ENCODE measurements at regions not wholly inside any gene's neighbourhood (a gene's known extent, or its start where the extent isn't known, plus 50 kb on each side); places are given as distances from the start of the nearest gene placed in this dataset.

DNA sequence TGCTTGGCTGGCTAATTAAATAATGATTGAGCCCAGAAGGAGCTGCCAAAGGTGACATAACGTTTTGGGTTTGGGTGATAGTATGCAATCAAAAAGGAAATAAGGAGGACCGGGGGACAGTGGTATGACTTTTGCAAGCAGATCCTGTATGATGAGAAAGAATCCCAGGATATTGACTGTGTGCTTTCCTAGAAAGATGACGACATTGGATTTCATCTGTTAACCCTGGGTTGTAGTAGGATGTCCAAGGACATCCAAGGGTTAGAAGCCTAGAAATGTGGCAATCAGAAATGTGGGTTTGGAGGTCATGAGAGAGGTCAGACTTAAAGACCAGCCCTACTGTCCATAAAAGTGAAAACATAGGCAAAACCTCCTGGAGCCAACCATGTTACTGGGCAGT is 50.3 kb upstream of the HMHB1 start:
- H3K9me3 ChIP-seq, result no peaks in the 10 kb centered on the region
- no peaks in the 10 kb centered on the region for H3K36me3 ChIP-seq
- intact Hi-C loops (cut with DNase I), result no loop called here
- no peak overlapping the region for H3K4me3 ChIP-seq
- no peaks in the 10 kb centered on the region for H3K4me1 ChIP-seq
- DNase-seq (no peak), ATAC-seq (no peak)
- no peaks in the 10 kb centered on the region for H3K27me3 ChIP-seq
- no peak overlapping the region for H3K27ac ChIP-seq
- TF ChIP-seq CTCF (IDR thresholded peaks at IDR 0.05), result no peak

- no peaks in the 10 kb centered on the region for H3K36me3 ChIP-seq
- no peak overlapping the region for H3K4me3 ChIP-seq
- TF ChIP-seq CTCF (IDR thresholded peaks at IDR 0.05), result no peak
- intact Hi-C loops (cut with DNase I), result no loop called here
- DNase-seq (no peak), ATAC-seq (no peak)
- no peak overlapping the region for H3K27ac ChIP-seq
- no peaks in the 10 kb centered on the region for H3K27me3 ChIP-seq
- H3K4me1 ChIP-seq, result no peaks in the 10 kb centered on the region
- H3K9me3 ChIP-seq, result no peaks in the 10 kb centered on the region
Measured at GRCh38 chr5:143760755-143761154, 51.2 kb upstream of the HMHB1 start.

DNA sequence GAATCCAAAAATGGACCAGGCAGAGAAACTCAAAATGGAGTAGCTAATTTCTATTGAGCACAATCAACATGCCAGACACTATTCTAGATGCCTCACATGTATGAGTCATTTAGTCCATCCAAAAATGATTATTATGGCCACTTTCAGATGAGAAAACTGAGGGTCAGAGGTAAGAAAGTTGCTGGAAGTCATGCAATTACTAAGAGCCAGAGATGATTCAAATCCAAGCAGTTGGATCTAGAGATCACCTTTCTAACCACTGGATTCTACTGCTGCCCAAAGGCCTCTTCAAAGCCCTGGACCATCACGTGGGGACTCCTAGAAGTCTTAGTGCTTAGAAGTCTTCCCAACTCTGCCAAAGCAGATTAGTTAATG is 51.8 kb upstream of the HMHB1 start:
- no peaks in the 10 kb centered on the region for H3K9me3 ChIP-seq
- no peaks in the 10 kb centered on the region for H3K4me1 ChIP-seq
- no peaks in the 10 kb centered on the region for H3K27me3 ChIP-seq
- intact Hi-C loops (cut with DNase I), result no loop called here
- H3K36me3 ChIP-seq, result no peaks in the 10 kb centered on the region
- TF ChIP-seq CTCF (IDR thresholded peaks at IDR 0.05), result no peak
- no peak overlapping the region for H3K27ac ChIP-seq
- ATAC-seq, result no peak
- H3K4me3 ChIP-seq, result no peak overlapping the region
- no peak for DNase-seq

DNA sequence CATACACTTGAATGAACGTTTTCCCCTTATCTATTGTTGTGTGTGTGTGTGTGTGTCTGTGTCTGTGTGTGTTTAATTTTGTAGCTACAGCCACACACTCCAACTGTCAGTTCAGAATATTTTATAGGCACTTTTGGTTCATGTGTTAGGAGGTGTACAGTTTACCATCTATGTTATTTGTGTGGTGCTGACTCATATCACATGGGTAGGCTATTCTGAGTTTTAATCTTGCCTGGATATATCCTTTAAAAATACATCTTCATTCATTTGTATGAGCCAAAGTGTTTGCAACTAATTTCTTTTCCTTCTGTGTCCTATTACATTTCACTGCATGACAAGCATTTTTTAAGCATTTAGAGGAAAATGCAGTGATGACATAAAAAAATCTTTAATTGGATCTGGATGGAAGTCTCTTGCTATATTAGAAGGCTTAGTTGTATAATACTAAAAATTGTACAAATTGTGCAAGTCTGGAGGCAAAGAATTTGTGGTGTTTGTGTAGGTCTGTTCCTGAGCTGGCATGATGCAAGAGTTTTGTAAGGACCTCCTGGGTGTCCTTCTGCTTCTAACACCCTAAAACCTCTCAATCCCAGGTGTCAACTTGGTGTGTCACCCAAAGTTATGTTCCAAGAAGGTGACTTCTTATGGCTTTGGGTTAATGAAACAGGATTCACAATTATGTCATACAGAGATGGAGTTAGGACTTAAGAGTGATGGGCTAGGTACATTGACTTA is 52.4 kb upstream of the HMHB1 start:
- no peaks in the 10 kb centered on the region for H3K36me3 ChIP-seq
- intact Hi-C loops (cut with DNase I), result no loop called here
- no peaks in the 10 kb centered on the region for H3K4me1 ChIP-seq
- H3K9me3 ChIP-seq, result no peaks in the 10 kb centered on the region
- ATAC-seq (no peak), DNase-seq (no peak)
- TF ChIP-seq CTCF (IDR thresholded peaks at IDR 0.05), result no peak
- H3K4me3 ChIP-seq, result no peak overlapping the region
- no peak overlapping the region for H3K27ac ChIP-seq
- no peaks in the 10 kb centered on the region for H3K27me3 ChIP-seq

DNA sequence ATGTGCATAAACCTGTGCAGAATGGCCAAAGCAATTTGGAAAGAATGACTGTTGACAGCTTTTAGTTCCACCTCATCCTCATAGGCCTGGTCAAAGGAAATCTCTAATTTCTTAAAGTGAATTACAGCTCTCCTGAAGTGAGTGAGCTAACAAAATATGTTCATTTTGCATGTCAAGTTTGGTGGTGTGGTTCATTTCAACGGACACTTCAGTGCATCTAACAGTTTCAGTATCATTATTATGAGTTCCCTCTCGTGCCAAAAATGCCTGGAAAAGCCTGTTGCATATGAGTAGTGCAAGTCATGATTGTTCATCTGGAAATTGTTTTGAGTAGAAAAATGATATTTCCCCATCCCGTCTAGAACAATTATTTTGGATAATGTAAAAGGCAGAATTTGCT is 53.2 kb upstream of the HMHB1 start:
- TF ChIP-seq CTCF (IDR thresholded peaks at IDR 0.05), result no peak
- H3K27me3 ChIP-seq, result no peaks in the 10 kb centered on the region
- intact Hi-C loops (cut with DNase I), result no loop called here
- no peaks in the 10 kb centered on the region for H3K4me1 ChIP-seq
- H3K9me3 ChIP-seq, result no peaks in the 10 kb centered on the region
- no peak overlapping the region for H3K27ac ChIP-seq
- ATAC-seq, result no peak
- no peaks in the 10 kb centered on the region for H3K36me3 ChIP-seq
- H3K4me3 ChIP-seq, result no peak overlapping the region
- no peak for DNase-seq

DNA sequence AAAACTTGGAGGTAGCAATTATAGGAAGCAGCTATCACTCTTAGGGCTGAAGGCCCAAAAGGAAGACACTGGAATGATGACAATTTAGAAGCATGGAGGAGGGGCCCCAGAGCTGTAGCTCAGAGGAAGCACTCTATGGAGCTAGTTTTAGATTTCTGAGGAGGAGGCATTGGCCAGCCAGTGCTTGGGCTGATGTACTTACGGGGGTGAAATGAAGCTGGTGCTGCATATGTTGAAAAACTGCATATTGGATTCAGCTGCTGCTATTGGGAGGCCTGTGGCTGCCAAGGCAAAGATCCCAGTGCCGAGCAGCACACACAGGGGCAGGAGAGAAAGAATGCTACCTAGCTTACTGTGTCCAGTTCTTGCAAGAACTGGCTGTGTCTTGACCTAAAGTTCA is 53.9 kb upstream of the HMHB1 start:
- intact Hi-C loops (cut with DNase I), result no loop called here
- no peak for DNase-seq
- H3K9me3 ChIP-seq, result no peaks in the 10 kb centered on the region
- TF ChIP-seq CTCF (IDR thresholded peaks at IDR 0.05), result no peak
- H3K27me3 ChIP-seq, result no peaks in the 10 kb centered on the region
- H3K27ac ChIP-seq, result no peak overlapping the region
- ATAC-seq, result no peak
- H3K36me3 ChIP-seq, result no peaks in the 10 kb centered on the region
- H3K4me1 ChIP-seq, result no peaks in the 10 kb centered on the region
- H3K4me3 ChIP-seq, result no peak overlapping the region

Measured in upper lobe of right lung (tissue), 1 donor.